Panc1 (cell line): ENCODE measurements at regions not wholly inside any gene's neighbourhood (a gene's known extent, or its start where the extent isn't known, plus 50 kb on each side); places are given as distances from the start of the nearest gene placed in this dataset.

Experiments used
- CTCF ChIP-seq: fragments of 450-650 bp; IDR thresholded peaks from 2 replicates; pipeline ENCODE4 v1.5.1; 2017; ENCODE audit warnings: mild to moderate bottlenecking
- POLR2AphosphoS5 ChIP-seq: IDR thresholded peaks from 2 replicates; pipeline ENCODE4 v1.6.1; 2012; ENCODE audit warnings: mild to moderate bottlenecking, low read depth, low read length, moderate library complexity
- SIN3A ChIP-seq: IDR thresholded peaks from 2 replicates; pipeline ENCODE4 v1.6.1; 2012; ENCODE audit warnings: low read depth, mild to moderate bottlenecking, low read length, moderate library complexity, borderline replicate concordance; ENCODE audit not compliant: insufficient read depth
- TCF7L2 ChIP-seq: IDR thresholded peaks from 2 replicates; pipeline ENCODE4 v1.6.1; 2011; ENCODE audit warnings: mild to moderate bottlenecking, low read depth, low read length, inconsistent platforms
- TF ChIP-seq, protein P1 (sequence below), 2 experiments: IDR thresholded peaks; 2 replicates each; pipeline ENCODE4 v1.6.1; 2011 to 2012; ENCODE audit warnings: low read depth in 2 of 2, control low read depth in 1 of 2, low read length in 1 of 2, mild to moderate bottlenecking in 1 of 2, moderate library complexity in 1 of 2; ENCODE audit not compliant: insufficient read depth in 1 of 2

DNA sequence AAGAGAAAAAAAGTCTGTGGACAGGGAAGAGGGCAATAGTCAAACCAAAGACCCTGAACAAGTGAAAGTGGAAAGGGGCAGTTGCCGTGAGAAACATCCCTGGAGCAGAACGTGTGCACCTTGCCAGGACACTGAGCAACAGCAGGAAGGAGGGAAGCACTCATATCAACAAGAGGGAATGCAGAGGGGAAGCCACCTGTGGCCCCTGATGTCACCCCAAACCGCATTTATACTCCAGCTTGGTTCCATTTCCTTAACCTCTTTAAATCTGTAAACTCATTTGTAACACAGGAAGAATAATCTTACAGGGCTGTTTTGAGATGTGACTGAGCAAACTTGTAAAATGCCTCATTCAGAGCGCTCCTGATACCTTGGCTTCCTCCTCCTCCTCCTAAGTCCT lies 698.8 kb downstream of the DIAPH3 start:
- TF ChIP-seq CTCF (no peak), POLR2AphosphoS5 (no peak), SIN3A (no peak), TCF7L2 (no peak)
- TF ChIP-seq, protein P1, sequence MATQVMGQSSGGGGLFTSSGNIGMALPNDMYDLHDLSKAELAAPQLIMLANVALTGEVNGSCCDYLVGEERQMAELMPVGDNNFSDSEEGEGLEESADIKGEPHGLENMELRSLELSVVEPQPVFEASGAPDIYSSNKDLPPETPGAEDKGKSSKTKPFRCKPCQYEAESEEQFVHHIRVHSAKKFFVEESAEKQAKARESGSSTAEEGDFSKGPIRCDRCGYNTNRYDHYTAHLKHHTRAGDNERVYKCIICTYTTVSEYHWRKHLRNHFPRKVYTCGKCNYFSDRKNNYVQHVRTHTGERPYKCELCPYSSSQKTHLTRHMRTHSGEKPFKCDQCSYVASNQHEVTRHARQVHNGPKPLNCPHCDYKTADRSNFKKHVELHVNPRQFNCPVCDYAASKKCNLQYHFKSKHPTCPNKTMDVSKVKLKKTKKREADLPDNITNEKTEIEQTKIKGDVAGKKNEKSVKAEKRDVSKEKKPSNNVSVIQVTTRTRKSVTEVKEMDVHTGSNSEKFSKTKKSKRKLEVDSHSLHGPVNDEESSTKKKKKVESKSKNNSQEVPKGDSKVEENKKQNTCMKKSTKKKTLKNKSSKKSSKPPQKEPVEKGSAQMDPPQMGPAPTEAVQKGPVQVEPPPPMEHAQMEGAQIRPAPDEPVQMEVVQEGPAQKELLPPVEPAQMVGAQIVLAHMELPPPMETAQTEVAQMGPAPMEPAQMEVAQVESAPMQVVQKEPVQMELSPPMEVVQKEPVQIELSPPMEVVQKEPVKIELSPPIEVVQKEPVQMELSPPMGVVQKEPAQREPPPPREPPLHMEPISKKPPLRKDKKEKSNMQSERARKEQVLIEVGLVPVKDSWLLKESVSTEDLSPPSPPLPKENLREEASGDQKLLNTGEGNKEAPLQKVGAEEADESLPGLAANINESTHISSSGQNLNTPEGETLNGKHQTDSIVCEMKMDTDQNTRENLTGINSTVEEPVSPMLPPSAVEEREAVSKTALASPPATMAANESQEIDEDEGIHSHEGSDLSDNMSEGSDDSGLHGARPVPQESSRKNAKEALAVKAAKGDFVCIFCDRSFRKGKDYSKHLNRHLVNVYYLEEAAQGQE (IDR thresholded peaks at IDR 0.05; ENCODE audit: insufficient read depth in 1 of 2, low read depth in 2 of 2, low read length in 1 of 2): no peak
